ENCODE measurements at regions not wholly inside any gene's neighbourhood (a gene's known extent, or its start where the extent isn't known, plus 50 kb on each side); places are given as distances from the start of the nearest gene placed in this dataset.

DNA sequence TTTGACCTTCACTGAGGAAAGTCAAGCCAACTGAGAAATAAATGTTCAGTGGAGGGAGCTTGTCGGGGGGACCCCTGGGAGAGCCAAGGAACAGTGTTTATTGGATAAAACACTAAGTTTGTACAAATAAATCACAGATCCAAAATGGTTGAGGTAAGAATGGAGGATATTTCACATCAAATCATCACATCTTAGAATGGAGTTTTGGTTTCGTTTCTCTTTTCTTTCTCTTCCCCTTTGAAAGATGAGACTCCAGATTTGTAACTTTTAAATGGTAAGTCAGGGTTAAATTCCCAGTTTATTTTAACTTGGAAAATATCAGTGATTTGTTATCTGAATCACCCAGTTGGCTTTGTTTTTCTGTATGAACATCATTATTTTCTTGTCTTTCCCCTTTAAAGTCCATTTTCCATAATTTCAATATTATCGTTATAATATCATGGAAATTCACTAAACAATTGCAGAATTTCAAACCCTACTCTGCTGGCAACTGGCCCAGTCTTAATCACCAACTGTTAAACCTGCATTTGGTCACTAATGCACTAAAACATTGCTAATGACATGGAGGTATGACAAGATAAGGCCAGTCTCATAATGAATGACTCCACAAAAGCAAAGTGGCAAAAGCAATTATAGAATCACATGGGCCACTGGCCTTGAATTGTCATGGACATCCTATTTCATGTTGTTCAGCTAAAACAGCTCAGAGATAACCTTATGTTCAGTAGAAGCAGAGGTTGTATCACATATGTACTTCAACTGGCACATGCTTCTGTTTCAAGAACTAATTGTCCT, 295.1 kb downstream of the SHOX2 start:
- no peaks in the 10 kb centered on the region for H3K4me1 ChIP-seq (ENCODE audit: control insufficient read depth in 1 of 2, insufficient read depth in 2 of 2, low read length in 2 of 2)
- H3K4me3 ChIP-seq (replicated peaks in 1 of 2; ENCODE audit: low read depth in 1 of 2, low read length in 2 of 2) = no peak overlapping the region
- no peak overlapping the region for H3K27ac ChIP-seq (ENCODE audit: low read depth, low read length)
- ChIA-PET RAD21 (ENCODE audit: low non-redundant PET in 1 of 2, low total read pairs in 2 of 2, uncharacterized antibody in 2 of 2, unreplicated experiment in 2 of 2) (no interaction called here), POLR2A (no interaction called here), CTCF (no interaction called here)
- no peaks in the 10 kb centered on the region for H4K20me1 ChIP-seq (ENCODE audit: insufficient read depth)
- H3K9me3 ChIP-seq (ENCODE audit: control insufficient read depth in 1 of 2, insufficient read depth in 1 of 2, low read depth in 1 of 2, low read length in 2 of 2) = no peaks in the 10 kb centered on the region
- no peak for DNase-seq (ENCODE audit: low read depth, low spot score)
- no peaks in the 10 kb centered on the region for H3K27me3 ChIP-seq (ENCODE audit: insufficient read depth, low read length)
- intact Hi-C loops (cut with micrococcal nuclease) = no loop called here
- peak overlapping the region; percentile 3 for H2AFZ ChIP-seq (ENCODE audit: low read depth, low read length, poor library complexity, severe bottlenecking)
- no peak overlapping the region for H3K9ac ChIP-seq (ENCODE audit: low read length)
- H3K36me3 ChIP-seq (ENCODE audit: control insufficient read depth in 1 of 2, insufficient read depth in 2 of 2, low read length in 2 of 2) = no peaks in the 10 kb centered on the region
- H3K9me2 ChIP-seq (ENCODE audit: insufficient read depth) = no peaks in the 10 kb centered on the region
- TF ChIP-seq, protein P1, sequence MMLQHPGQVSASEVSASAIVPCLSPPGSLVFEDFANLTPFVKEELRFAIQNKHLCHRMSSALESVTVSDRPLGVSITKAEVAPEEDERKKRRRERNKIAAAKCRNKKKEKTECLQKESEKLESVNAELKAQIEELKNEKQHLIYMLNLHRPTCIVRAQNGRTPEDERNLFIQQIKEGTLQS (IDR thresholded peaks at IDR 0.05) = no peak
- TF ChIP-seq POLR2AphosphoS5 (IDR thresholded peaks at IDR 0.05; ENCODE audit: low read depth, low read length) (no peak), EGR1 (IDR thresholded peaks at IDR 0.05; ENCODE audit: low read depth) (no peak), SRF (IDR thresholded peaks at IDR 0.05; ENCODE audit: low read depth) (no peak), POLR2A (IDR thresholded peaks at IDR 0.05; ENCODE audit: borderline replicate concordance, extremely low read depth, insufficient read depth, insufficient read length) (no peak), ELF1 (IDR thresholded peaks at IDR 0.05; ENCODE audit: borderline replicate concordance, low read depth) (no peak), YY1 (IDR thresholded peaks at IDR 0.05; ENCODE audit: extremely low read depth, insufficient replicate concordance, low read depth, low read length) (no peak), EZH2 (IDR thresholded peaks at IDR 0.05) (no peak), CBX3 (IDR thresholded peaks at IDR 0.05; ENCODE audit: low read depth) (no peak), TCF7L2 (IDR thresholded peaks at IDR 0.05; ENCODE audit: borderline replicate concordance, extremely low read depth, insufficient read depth, insufficient read length) (no peak), EZH2phosphoT487 (IDR thresholded peaks at IDR 0.05; ENCODE audit: borderline replicate concordance) (no peak), ZFX (IDR thresholded peaks at IDR 0.05) (no peak), ZNF274 (IDR thresholded peaks at IDR 0.05; ENCODE audit: low read depth, low read length) (no peak)
- TF ChIP-seq, protein P2, sequence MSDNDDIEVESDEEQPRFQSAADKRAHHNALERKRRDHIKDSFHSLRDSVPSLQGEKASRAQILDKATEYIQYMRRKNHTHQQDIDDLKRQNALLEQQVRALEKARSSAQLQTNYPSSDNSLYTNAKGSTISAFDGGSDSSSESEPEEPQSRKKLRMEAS (IDR thresholded peaks at IDR 0.05) = no peak
- TF ChIP-seq, protein P3, sequence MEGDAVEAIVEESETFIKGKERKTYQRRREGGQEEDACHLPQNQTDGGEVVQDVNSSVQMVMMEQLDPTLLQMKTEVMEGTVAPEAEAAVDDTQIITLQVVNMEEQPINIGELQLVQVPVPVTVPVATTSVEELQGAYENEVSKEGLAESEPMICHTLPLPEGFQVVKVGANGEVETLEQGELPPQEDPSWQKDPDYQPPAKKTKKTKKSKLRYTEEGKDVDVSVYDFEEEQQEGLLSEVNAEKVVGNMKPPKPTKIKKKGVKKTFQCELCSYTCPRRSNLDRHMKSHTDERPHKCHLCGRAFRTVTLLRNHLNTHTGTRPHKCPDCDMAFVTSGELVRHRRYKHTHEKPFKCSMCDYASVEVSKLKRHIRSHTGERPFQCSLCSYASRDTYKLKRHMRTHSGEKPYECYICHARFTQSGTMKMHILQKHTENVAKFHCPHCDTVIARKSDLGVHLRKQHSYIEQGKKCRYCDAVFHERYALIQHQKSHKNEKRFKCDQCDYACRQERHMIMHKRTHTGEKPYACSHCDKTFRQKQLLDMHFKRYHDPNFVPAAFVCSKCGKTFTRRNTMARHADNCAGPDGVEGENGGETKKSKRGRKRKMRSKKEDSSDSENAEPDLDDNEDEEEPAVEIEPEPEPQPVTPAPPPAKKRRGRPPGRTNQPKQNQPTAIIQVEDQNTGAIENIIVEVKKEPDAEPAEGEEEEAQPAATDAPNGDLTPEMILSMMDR (IDR thresholded peaks at IDR 0.05 in 2 of 3, conservative IDR thresholded peaks at IDR 0.05 in 1 of 3; ENCODE audit: borderline replicate concordance in 1 of 3, insufficient read depth in 1 of 3, low read depth in 2 of 3, low read length in 2 of 3) = no peak
- TF ChIP-seq, protein P4, sequence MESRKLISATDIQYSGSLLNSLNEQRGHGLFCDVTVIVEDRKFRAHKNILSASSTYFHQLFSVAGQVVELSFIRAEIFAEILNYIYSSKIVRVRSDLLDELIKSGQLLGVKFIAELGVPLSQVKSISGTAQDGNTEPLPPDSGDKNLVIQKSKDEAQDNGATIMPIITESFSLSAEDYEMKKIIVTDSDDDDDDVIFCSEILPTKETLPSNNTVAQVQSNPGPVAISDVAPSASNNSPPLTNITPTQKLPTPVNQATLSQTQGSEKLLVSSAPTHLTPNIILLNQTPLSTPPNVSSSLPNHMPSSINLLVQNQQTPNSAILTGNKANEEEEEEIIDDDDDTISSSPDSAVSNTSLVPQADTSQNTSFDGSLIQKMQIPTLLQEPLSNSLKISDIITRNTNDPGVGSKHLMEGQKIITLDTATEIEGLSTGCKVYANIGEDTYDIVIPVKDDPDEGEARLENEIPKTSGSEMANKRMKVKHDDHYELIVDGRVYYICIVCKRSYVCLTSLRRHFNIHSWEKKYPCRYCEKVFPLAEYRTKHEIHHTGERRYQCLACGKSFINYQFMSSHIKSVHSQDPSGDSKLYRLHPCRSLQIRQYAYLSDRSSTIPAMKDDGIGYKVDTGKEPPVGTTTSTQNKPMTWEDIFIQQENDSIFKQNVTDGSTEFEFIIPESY (IDR thresholded peaks at IDR 0.05; ENCODE audit: extremely low read depth, insufficient replicate concordance, low read length) = no peak
- ATAC-seq = no peak
- no TSS peak for BruUV-seq (replicated peaks)
- H3K4me2 ChIP-seq (ENCODE audit: low read length) = no peak overlapping the region
- no peaks in the 10 kb centered on the region for H3K79me2 ChIP-seq (ENCODE audit: insufficient read depth, low read length)
